Skeletal muscle satellite cell (primary cell): ENCODE measurements at regions not wholly inside any gene's neighbourhood (a gene's known extent, or its start where the extent isn't known, plus 50 kb on each side); places are given as distances from the start of the nearest gene placed in this dataset.
"Not testable (repeated sequence)": the region's sequence is repeated elsewhere in the genome, so short reads cannot be mapped to it uniquely, and the experiment has no call there.

Experiments used
- H3K27me3 ChIP-seq: 2 replicates; pipeline ENCODE4 v1.7.0; 2013; ENCODE audit warnings: low read length; ENCODE audit not compliant: control insufficient read depth, insufficient read depth
- H3K36me3 ChIP-seq: 2 replicates; pipeline ENCODE4 v1.7.0; 2013; ENCODE audit warnings: mild to moderate bottlenecking, control low read depth, low read length; ENCODE audit not compliant: insufficient read depth
- H3K4me1 ChIP-seq: 2 replicates; pipeline ENCODE4 v1.7.0; 2013; ENCODE audit warnings: low read length; ENCODE audit not compliant: control insufficient read depth, insufficient read depth
- H3K4me2 ChIP-seq: 2 replicates; pipeline ENCODE4 v1.7.0; 2013; ENCODE audit warnings: mild to moderate bottlenecking, low read length
- H3K4me3 ChIP-seq: 2 replicates; pipeline ENCODE4 v1.7.0; 2013; ENCODE audit warnings: low read length
- H3K9ac ChIP-seq: 2 replicates; pipeline ENCODE4 v1.7.0; 2013; ENCODE audit warnings: mild to moderate bottlenecking, low read depth, low read length, moderate library complexity
- H3K9me3 ChIP-seq: replicated peaks from 2 replicates; pipeline ENCODE4 v1.7.0; 2013; ENCODE audit warnings: mild to moderate bottlenecking, control low read depth, low read length

DNA sequence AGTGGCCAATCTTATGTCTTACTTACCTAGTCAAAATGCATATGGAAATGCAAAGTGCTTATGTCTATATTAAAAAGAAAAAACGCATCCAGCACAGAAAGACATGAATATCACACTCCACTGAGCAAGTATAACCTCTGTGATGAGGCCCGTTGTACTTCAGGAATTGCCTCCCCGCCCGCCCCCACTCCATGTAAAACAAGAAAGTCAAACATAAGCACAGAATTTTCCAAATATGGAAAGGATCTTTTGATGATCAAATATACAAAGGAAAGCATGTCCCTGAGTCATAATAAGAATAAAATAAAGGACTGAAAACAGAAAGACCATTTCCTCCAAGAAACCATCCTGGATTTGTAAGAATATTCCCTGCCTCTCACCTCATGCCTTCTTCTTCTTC is 229.1 kb downstream of the BAMBI start:
- no peaks in the 10 kb centered on the region for H3K27me3 ChIP-seq
- H3K4me3 ChIP-seq, result no peak overlapping the region
- peaks cover 22% of the 10 kb centered on the region for H3K4me1 ChIP-seq
- H3K36me3 ChIP-seq, result no peaks in the 10 kb centered on the region
- no peak overlapping the region for H3K4me2 ChIP-seq
- H3K9me3 ChIP-seq, result no peaks in the 10 kb centered on the region
- no peak overlapping the region for H3K9ac ChIP-seq

GRCh38 chr10:28906934-28907333 is 229.6 kb downstream of the BAMBI start:
- no peak overlapping the region for H3K4me3 ChIP-seq
- H3K9me3 ChIP-seq, result no peaks in the 10 kb centered on the region
- H3K4me2 ChIP-seq, result no peak overlapping the region
- no peaks in the 10 kb centered on the region for H3K36me3 ChIP-seq
- no peak overlapping the region for H3K9ac ChIP-seq
- H3K4me1 ChIP-seq, result peaks cover 24% of the 10 kb centered on the region
- H3K27me3 ChIP-seq, result no peaks in the 10 kb centered on the region

DNA sequence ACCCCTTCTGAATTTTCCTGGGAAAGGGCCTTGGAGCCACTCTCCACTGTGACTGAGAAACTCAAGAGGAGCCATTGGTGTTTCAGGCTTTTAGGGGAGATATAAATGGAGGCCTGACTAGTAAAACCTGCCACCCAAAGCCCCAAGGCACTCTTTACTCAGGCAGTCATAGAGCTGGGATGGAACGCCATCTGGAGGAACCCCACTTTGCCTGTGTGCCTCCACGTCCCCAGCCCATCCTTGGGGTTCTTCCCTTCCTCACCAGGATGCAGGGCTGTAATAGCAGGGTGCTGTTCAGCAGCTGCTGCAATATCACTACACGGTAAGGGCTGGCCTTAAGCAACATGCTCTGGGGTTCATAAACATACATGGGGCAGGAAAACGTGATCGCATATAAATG is 232.6 kb downstream of the BAMBI start:
- Histone ChIP-seq H3K4me3 (no peak overlapping the region), H3K9ac (no peak overlapping the region), H3K9me3 (no peaks in the 10 kb centered on the region), H3K36me3 (no peaks in the 10 kb centered on the region), H3K4me1 (peaks cover 24% of the 10 kb centered on the region), H3K27me3 (no peaks in the 10 kb centered on the region), H3K4me2 (no peak overlapping the region)

GRCh38 chr10:28910956-28911355 is 233.6 kb downstream of the BAMBI start:
- Histone ChIP-seq H3K9ac (peak overlapping the region; percentile 12), H3K36me3 (no peaks in the 10 kb centered on the region), H3K27me3 (no peaks in the 10 kb centered on the region), H3K4me2 (peak overlapping the region; percentile 12), H3K4me3 (no peak overlapping the region), H3K9me3 (no peaks in the 10 kb centered on the region), H3K4me1 (peaks cover 23% of the 10 kb centered on the region)

DNA sequence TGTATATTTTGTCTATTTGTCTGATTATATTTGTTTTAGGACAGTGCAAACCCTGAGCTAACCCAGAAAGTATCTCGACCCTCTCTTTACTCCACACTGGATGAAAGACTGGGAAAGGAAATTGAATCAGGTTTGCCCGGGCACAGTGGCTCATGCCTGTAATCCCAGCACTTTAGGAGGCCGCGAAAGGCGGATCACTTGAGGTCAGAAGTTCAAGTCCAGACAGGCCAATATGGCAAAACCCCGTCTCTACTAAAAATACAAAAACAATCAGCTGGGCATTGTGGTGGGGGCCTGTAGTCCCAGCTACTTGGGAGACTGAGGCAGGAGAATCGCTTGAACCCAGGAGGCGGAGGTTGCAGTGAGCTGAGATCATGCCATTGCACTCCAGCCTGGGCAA is 234.2 kb downstream of the BAMBI start:
- H3K9me3 ChIP-seq, H3K36me3 ChIP-seq, H3K27me3 ChIP-seq, H3K4me3 ChIP-seq: not testable (repeated sequence)
- peaks cover 18% of the 10 kb centered on the region for H3K4me1 ChIP-seq
- H3K9ac ChIP-seq, result peak overlapping the region; percentile 12
- H3K4me2 ChIP-seq, result peak overlapping the region; percentile 12

DNA sequence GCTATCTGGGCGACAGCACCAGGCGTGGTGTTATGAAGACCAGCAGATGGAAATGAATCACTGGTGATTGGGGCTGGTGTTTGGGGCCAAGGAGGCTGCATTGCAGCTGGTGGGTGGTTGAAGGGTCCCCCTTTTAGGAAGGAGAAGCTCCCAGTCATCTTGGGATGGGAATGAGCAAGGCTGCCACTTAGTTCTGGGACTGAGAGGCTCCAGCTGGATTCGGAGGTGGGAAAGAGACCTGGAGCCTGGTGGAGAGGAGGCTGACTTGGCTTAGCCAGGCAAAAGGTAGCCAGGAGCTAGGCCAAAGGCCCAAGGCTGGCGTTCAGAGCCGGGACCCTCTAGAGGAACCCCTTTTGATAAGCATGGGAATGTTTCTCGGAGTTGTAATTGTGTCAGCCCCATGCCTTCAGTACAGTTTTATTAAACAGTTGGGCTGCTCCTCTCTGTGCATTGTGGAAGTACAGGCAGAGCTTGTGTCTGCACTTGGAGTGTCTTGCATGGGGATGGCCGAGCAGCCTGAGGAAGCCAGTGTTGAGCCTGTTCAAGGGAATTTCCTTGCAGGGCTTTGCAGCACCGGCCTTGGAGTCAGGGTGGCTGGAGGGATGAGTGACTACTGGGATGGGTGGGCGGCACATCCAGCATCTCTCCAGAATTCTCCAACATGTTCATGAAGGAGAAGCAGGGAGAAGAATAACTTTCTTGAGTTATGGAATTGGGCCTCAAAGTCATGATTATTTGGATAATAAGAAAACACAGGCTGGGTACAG is 234.9 kb downstream of the BAMBI start:
- Histone ChIP-seq H3K4me1 (peaks cover 11% of the 10 kb centered on the region), H3K9ac (no peak overlapping the region), H3K27me3 (no peaks in the 10 kb centered on the region), H3K36me3 (no peaks in the 10 kb centered on the region), H3K4me2 (no peak overlapping the region), H3K4me3 (no peak overlapping the region), H3K9me3 (no peaks in the 10 kb centered on the region)

DNA sequence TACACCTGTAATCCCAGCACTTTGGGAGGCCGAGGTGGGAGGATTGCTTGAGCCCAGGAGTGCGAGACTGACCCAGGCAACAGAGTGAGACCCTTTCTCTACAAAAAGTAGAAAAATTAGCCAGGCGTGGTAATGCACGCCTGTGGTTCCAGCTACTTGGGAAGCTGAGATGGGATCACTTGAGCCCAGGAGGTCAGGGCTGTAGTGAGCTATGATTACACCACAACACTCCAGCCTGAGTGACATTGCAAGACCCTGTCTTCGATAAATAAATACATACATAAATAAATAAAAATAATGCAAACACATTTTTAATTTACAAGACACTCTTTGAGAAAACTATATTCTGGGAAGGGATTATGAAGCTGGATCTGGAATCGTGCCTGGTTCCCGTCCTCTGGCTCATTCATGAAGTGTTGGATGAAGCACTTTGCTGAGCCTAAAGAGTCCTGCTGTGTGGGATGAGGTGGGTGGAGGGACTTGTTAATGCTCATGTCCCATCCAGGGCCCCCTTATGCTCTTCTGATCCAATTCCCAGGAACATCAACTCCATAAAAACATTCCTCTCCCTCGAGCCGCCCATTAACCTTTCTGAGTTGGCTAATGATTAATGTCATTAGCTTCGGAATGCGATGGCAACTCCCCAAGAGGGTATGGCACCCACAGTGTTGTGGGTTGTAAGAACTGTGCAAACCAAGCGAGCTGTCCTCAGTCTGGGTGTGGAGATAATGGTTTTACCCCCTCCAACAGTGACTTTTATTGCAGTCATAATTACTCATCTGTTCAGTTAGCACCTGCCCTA is 236.3 kb downstream of the BAMBI start:
- Histone ChIP-seq H3K27me3 (no peaks in the 10 kb centered on the region), H3K4me3 (no peak overlapping the region), H3K4me1 (peaks cover 10% of the 10 kb centered on the region), H3K9ac (no peak overlapping the region), H3K4me2 (no peak overlapping the region), H3K9me3 (no peaks in the 10 kb centered on the region), H3K36me3 (no peaks in the 10 kb centered on the region)

- Histone ChIP-seq H3K4me2 (no peak overlapping the region), H3K36me3 (no peaks in the 10 kb centered on the region), H3K9me3 (no peaks in the 10 kb centered on the region), H3K4me1 (peaks cover 10% of the 10 kb centered on the region), H3K27me3 (no peaks in the 10 kb centered on the region), H3K9ac (no peak overlapping the region), H3K4me3 (no peak overlapping the region)
Observed at GRCh38 chr10:28914701-28915100, 237.4 kb downstream of the BAMBI start.

DNA sequence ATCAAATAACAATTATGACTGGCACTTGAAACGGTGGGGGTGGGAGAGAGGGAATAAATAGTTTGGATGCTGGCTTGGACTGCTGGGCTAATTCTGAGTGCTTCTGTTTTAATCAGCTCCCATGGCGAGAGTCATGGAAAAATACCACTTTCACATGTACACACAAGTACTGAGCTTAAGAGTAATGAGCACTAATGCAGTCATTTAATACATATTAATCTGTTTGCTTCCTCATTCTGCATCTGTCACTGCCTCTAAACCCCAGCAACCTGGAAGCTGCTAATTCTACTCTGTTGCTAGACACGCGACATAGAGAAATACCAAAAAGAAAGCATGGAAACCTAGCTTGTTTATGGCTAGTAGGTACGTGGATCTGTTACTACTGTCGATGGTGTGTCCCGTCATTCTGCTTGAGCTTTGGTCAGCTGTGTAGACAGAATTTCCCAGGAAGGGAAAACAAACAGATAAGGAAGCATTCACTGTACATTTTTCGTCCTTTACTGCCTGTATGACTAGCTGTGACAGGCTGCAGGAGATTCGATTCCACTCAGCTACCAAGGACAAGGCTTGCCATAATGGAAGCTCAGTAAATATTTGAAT is 238.8 kb downstream of the BAMBI start:
- Histone ChIP-seq H3K4me1 (peaks cover 5% of the 10 kb centered on the region), H3K27me3 (no peaks in the 10 kb centered on the region), H3K4me2 (no peak overlapping the region), H3K4me3 (no peak overlapping the region), H3K36me3 (no peaks in the 10 kb centered on the region), H3K9me3 (no peaks in the 10 kb centered on the region), H3K9ac (no peak overlapping the region)

- Histone ChIP-seq H3K4me3 (no peak overlapping the region), H3K4me1 (no peaks in the 10 kb centered on the region), H3K9me3 (no peaks in the 10 kb centered on the region), H3K9ac (no peak overlapping the region), H3K4me2 (no peak overlapping the region), H3K27me3 (peaks cover 8% of the 10 kb centered on the region), H3K36me3 (no peaks in the 10 kb centered on the region)
Observed at GRCh38 chr10:28920091-28920490, 242.8 kb downstream of the BAMBI start.

- Histone ChIP-seq H3K27me3 (peaks cover 15% of the 10 kb centered on the region), H3K4me2 (no peak overlapping the region), H3K4me3 (no peak overlapping the region), H3K9me3 (no peaks in the 10 kb centered on the region), H3K4me1 (no peaks in the 10 kb centered on the region), H3K36me3 (no peaks in the 10 kb centered on the region), H3K9ac (no peak overlapping the region)
Observed at GRCh38 chr10:28922127-28922526, 244.8 kb downstream of the BAMBI start.
